PC-3 (cell line): ENCODE measurements at regions not wholly inside any gene's neighbourhood (a gene's known extent, or its start where the extent isn't known, plus 50 kb on each side); places are given as distances from the start of the nearest gene placed in this dataset.

Experiments
- CTCF ChIP-seq: fragments of 300-600 bp; sonication (generic); conservative IDR thresholded peaks from 2 replicates; pipeline ENCODE4 v1.5.1; 2017; ENCODE audit warnings: antibody characterized with exemption, low read depth, mild to moderate bottlenecking, low read length
- EZH2 ChIP-seq: fragments of 300-600 bp; sonication (generic); IDR thresholded peaks from one replicate; pipeline ENCODE4 v1.6.1; 2017; ENCODE audit warnings: antibody characterized with exemption, mild to moderate bottlenecking, low read length; ENCODE audit not compliant: unreplicated experiment

GRCh38 chr6:155740781-155741399 is 285.3 kb upstream of the NOX3 start:
- no peak for TF ChIP-seq EZH2
- no peak for TF ChIP-seq CTCF
